Type B pancreatic cell (in vitro differentiated cells): ENCODE measurements at regions not wholly inside any gene's neighbourhood (a gene's known extent, or its start where the extent isn't known, plus 50 kb on each side); places are given as distances from the start of the nearest gene placed in this dataset.

Experiments used
- DNase-seq: peaks from one replicate; pipeline ENCODE4 v3.0.0; 2021; ENCODE audit warnings: mixed read lengths; ENCODE audit not compliant: unreplicated experiment; ENCODE audit errors: extremely low spot score
- H3K27ac Mint-ChIP-seq: 2 replicates; pipeline ENCODE4 v1.8.0; 2021; ENCODE audit warnings: mild to moderate bottlenecking, mixed read lengths
- H3K27me3 Mint-ChIP-seq: 2 replicates; pipeline ENCODE4 v1.8.0; 2021; ENCODE audit warnings: mixed read lengths
- H3K36me3 Mint-ChIP-seq: 2 replicates; pipeline ENCODE4 v1.8.0; 2021; ENCODE audit warnings: mixed read lengths
- H3K4me1 Mint-ChIP-seq: one replicate; pipeline ENCODE4 v1.8.0; 2021; ENCODE audit warnings: mixed read lengths; ENCODE audit not compliant: unreplicated experiment
- H3K4me3 Mint-ChIP-seq: 2 replicates; pipeline ENCODE4 v1.8.0; 2021; ENCODE audit warnings: mild to moderate bottlenecking, mixed read lengths
- H3K9me3 Mint-ChIP-seq: 2 replicates; pipeline ENCODE4 v1.8.0; 2021; ENCODE audit warnings: mixed read lengths
- CTCF ChIP-seq: fragments of 200-600 bp; sonication (generic); conservative IDR thresholded peaks from 2 replicates; pipeline ENCODE4 v1.5.0; 2021; ENCODE audit warnings: antibody characterized with exemption, mild to moderate bottlenecking

- no peaks in the 10 kb centered on the region for H3K27me3 Mint-ChIP-seq
- no peaks in the 10 kb centered on the region for H3K36me3 Mint-ChIP-seq
- no peak for DNase-seq
- H3K4me1 Mint-ChIP-seq: no peaks in the 10 kb centered on the region
- no peaks in the 10 kb centered on the region for H3K9me3 Mint-ChIP-seq
- no peak overlapping the region for H3K27ac Mint-ChIP-seq
- no peak overlapping the region for H3K4me3 Mint-ChIP-seq
- TF ChIP-seq CTCF: no peak
These were observed 174.7 kb upstream of the NAV2 start for GRCh38 chr11:19537803-19538453.

GRCh38 chr11:19536131-19536530 lies 176.5 kb upstream of the NAV2 start:
- DNase-seq: no peak
- Mint-ChIP-seq H3K4me3 (no peak overlapping the region), H3K27me3 (no peaks in the 10 kb centered on the region), H3K27ac (no peak overlapping the region), H3K4me1 (no peaks in the 10 kb centered on the region), H3K36me3 (no peaks in the 10 kb centered on the region), H3K9me3 (no peaks in the 10 kb centered on the region)
- TF ChIP-seq CTCF: no peak

- H3K27me3 Mint-ChIP-seq: no peaks in the 10 kb centered on the region
- no peak overlapping the region for H3K27ac Mint-ChIP-seq
- H3K4me1 Mint-ChIP-seq: peaks cover 23% of the 10 kb centered on the region
- no peaks in the 10 kb centered on the region for H3K9me3 Mint-ChIP-seq
- DNase-seq: no peak
- no peak for TF ChIP-seq CTCF
- no peaks in the 10 kb centered on the region for H3K36me3 Mint-ChIP-seq
- no peak overlapping the region for H3K4me3 Mint-ChIP-seq
These were observed 182.1 kb upstream of the NAV2 start for GRCh38 chr11:19530505-19530904.

- H3K27ac Mint-ChIP-seq: no peak overlapping the region
These were observed 186.5 kb upstream of the NAV2 start for GRCh38 chr11:19526119-19526518.

GRCh38 chr11:19525714-19526113 lies 186.9 kb upstream of the NAV2 start:
- Mint-ChIP-seq H3K36me3 (no peaks in the 10 kb centered on the region), H3K4me1 (peaks cover 38% of the 10 kb centered on the region), H3K9me3 (peaks cover 4% of the 10 kb centered on the region), H3K27ac (no peak overlapping the region), H3K27me3 (peaks cover 4% of the 10 kb centered on the region), H3K4me3 (no peak overlapping the region)
- DNase-seq: no peak
- no peak for TF ChIP-seq CTCF

More at GRCh38 chr11:19526119-19526518, 186.5 kb upstream of the NAV2 start:
- H3K4me1 Mint-ChIP-seq: peaks cover 38% of the 10 kb centered on the region
- peaks cover 4% of the 10 kb centered on the region for H3K27me3 Mint-ChIP-seq
- no peak overlapping the region for H3K4me3 Mint-ChIP-seq
- no peak for TF ChIP-seq CTCF
- no peak for DNase-seq
- H3K36me3 Mint-ChIP-seq: no peaks in the 10 kb centered on the region
- H3K9me3 Mint-ChIP-seq: peaks cover 4% of the 10 kb centered on the region
